Sciatic nerve (tissue), 2 donors: ENCODE measurements at regions not wholly inside any gene's neighbourhood (a gene's known extent, or its start where the extent isn't known, plus 50 kb on each side); places are given as distances from the start of the nearest gene placed in this dataset.
"Not testable (repeated sequence)": the region's sequence is repeated elsewhere in the genome, so short reads cannot be mapped to it uniquely, and the experiment has no call there.

ENCODE experiments used
- ATAC-seq: fragments of 200-7000 bp; cut with Tn5 transposase; one replicate; pipeline ENCODE4 v1.9.1; 2020; ENCODE audit warnings: mild to moderate bottlenecking, moderate library complexity
- DNase-seq: peaks from one replicate; pipeline ENCODE4 v3.0.0-alpha.2; 2020; ENCODE audit warnings: low spot score
- intact Hi-C: fragments of 100-400 bp; cut with DNase I; formaldehyde crosslinking; loops from one replicate; pipeline ENCODE4 v1.14.2; 2022
- donor health status: DM: no; HTN: no; CAD: no.
- donor health status: DM: no; HTN: no; CAD: no.

GRCh38 chr3:35849496-35849895, 210.2 kb downstream of the ARPP21 start:
- ATAC-seq: no peak
- intact Hi-C loops: no loop called here

GRCh38 chr3:35849963-35850362, 210.6 kb downstream of the ARPP21 start:
- intact Hi-C loops: no loop called here
- ATAC-seq (no peak), DNase-seq (no peak)

More at GRCh38 chr3:35849496-35849895, 210.2 kb downstream of the ARPP21 start:
- DNase-seq: no peak

- intact Hi-C loops: no loop called here
- no peak for ATAC-seq
- DNase-seq: no peak
Measured at GRCh38 chr3:35857004-35857403, 217.7 kb downstream of the ARPP21 start.

- intact Hi-C loops: no loop called here
- ATAC-seq: no peak
- DNase-seq: no peak
Measured at GRCh38 chr3:35862057-35862456, 222.7 kb downstream of the ARPP21 start.

GRCh38 chr3:35864871-35865270, 225.5 kb downstream of the ARPP21 start:
- DNase-seq (no peak), ATAC-seq (no peak)
- intact Hi-C loops: no loop called here

- intact Hi-C loops: no loop called here
- no peak for DNase-seq
- ATAC-seq: no peak
Measured at GRCh38 chr3:35867791-35868190, 228.5 kb downstream of the ARPP21 start.

- intact Hi-C loops: no loop called here
- DNase-seq (no peak), ATAC-seq (no peak)
Measured at GRCh38 chr3:35871009-35871408, 231.7 kb downstream of the ARPP21 start.

- DNase-seq: no peak
- intact Hi-C loops: no loop called here
- no peak for ATAC-seq
Measured at GRCh38 chr3:35883929-35884328, 244.6 kb downstream of the ARPP21 start.

- DNase-seq (no peak), ATAC-seq (no peak)
- intact Hi-C loops: no loop called here
Measured at GRCh38 chr3:35894735-35895134, 255.4 kb downstream of the ARPP21 start.

- ATAC-seq (no peak), DNase-seq (no peak)
- intact Hi-C loops: no loop called here
Measured at GRCh38 chr3:35899245-35899644, 259.9 kb downstream of the ARPP21 start.

- no peak for ATAC-seq
- intact Hi-C loops: no loop called here
- no peak for DNase-seq
Measured at GRCh38 chr3:35900079-35900478, 260.8 kb downstream of the ARPP21 start.

GRCh38 chr3:35908366-35909232, 269.3 kb downstream of the ARPP21 start:
- DNase-seq (peak; percentile 78), ATAC-seq (no peak)
- intact Hi-C loops: no loop called here

GRCh38 chr3:35919160-35919559, 279.8 kb downstream of the ARPP21 start:
- intact Hi-C loops: no loop called here
- DNase-seq: no peak
- no peak for ATAC-seq

- no peak for ATAC-seq
- no peak for DNase-seq
- intact Hi-C loops: no loop called here
Measured at GRCh38 chr3:35921718-35922117, 282.4 kb downstream of the ARPP21 start.

GRCh38 chr3:35924070-35924469, 284.7 kb downstream of the ARPP21 start:
- ATAC-seq, intact Hi-C loops, DNase-seq: not testable (repeated sequence)

GRCh38 chr3:35927441-35927840, 288.1 kb downstream of the ARPP21 start:
- DNase-seq (no peak), ATAC-seq (no peak)
- intact Hi-C loops: no loop called here

GRCh38 chr3:35929158-35929557, 289.8 kb downstream of the ARPP21 start:
- DNase-seq (no peak), ATAC-seq (no peak)
- intact Hi-C loops: no loop called here

GRCh38 chr3:35931867-35932266, 292.5 kb downstream of the ARPP21 start:
- DNase-seq (no peak), ATAC-seq (no peak)
- intact Hi-C loops: no loop called here

GRCh38 chr3:35932995-35933394, 293.7 kb downstream of the ARPP21 start:
- ATAC-seq (no peak), DNase-seq (peak; percentile 60)
- intact Hi-C loops: no loop called here

GRCh38 chr3:35936571-35936970, 297.2 kb downstream of the ARPP21 start:
- DNase-seq: no peak
- no peak for ATAC-seq
- intact Hi-C loops: no loop called here
